WTC11 (cell line): ENCODE measurements at regions not wholly inside any gene's neighbourhood (a gene's known extent, or its start where the extent isn't known, plus 50 kb on each side); places are given as distances from the start of the nearest gene placed in this dataset.

Experiments
- ATAC-seq: fragments of 200-7000 bp; cut with Tn5 transposase; 2 replicates; pipeline ENCODE4 v1.10.0; 2021; ENCODE audit warnings: mild to moderate bottlenecking, moderate library complexity
- CTCF ChIA-PET: fragments of 300-600 bp; sonication (Branson Sonifier 250); formaldehyde crosslinking; loops from one replicate; lab custom pipeline; 2021; ENCODE audit warnings: antibody characterized with exemption; lab: Charles Lee
- POLR2A ChIA-PET: fragments of 350-600 bp; sonication (Branson Sonifier 250); formaldehyde crosslinking; loops from one replicate; lab custom pipeline; 2021; ENCODE audit warnings: antibody characterized with exemption; lab: Charles Lee
- DNase-seq: peaks from one replicate; pipeline ENCODE4 v3.0.0; 2021; ENCODE audit warnings: low spot score
- H3K27ac Mint-ChIP-seq: 2 replicates; pipeline ENCODE4 v1.8.0; 2021; ENCODE audit warnings: mixed read lengths
- H3K27me3 Mint-ChIP-seq: 2 replicates; pipeline ENCODE4 v1.8.0; 2021; ENCODE audit warnings: low read depth, mild to moderate bottlenecking, moderate library complexity, mixed read lengths
- H3K36me3 Mint-ChIP-seq: 2 replicates; pipeline ENCODE4 v1.8.0; 2021; ENCODE audit warnings: mixed read lengths
- H3K4me1 Mint-ChIP-seq: 2 replicates; pipeline ENCODE4 v1.8.0; 2022; ENCODE audit warnings: mixed read lengths
- H3K4me3 Mint-ChIP-seq: 2 replicates; pipeline ENCODE4 v1.8.0; 2021; ENCODE audit warnings: mild to moderate bottlenecking, moderate library complexity, mixed read lengths
- H3K9me3 Mint-ChIP-seq: 2 replicates; pipeline ENCODE4 v1.8.0; 2021; ENCODE audit warnings: mixed read lengths
- CREM ChIP-seq: sonication (generic); formaldehyde crosslinking; IDR thresholded peaks from 2 replicates; pipeline ENCODE4 v1.8.1; 2022; ENCODE audit warnings: mild to moderate bottlenecking, missing genetic modification reagents, moderate library complexity
- ELF4 ChIP-seq: sonication (generic); formaldehyde crosslinking; IDR thresholded peaks from 2 replicates; pipeline ENCODE4 v1.8.1; 2022; ENCODE audit warnings: low read depth, mild to moderate bottlenecking, moderate library complexity, missing genetic modification reagents
- ESRRA ChIP-seq: sonication (generic); formaldehyde crosslinking; IDR thresholded peaks from 2 replicates; pipeline ENCODE4 v1.8.1; 2022; ENCODE audit warnings: mild to moderate bottlenecking, missing genetic modification reagents, borderline replicate concordance
- ETV6 ChIP-seq: sonication (generic); formaldehyde crosslinking; IDR thresholded peaks from 2 replicates; pipeline ENCODE4 v1.8.1; 2022; ENCODE audit warnings: mild to moderate bottlenecking, missing genetic modification reagents
- FOXP1 ChIP-seq: sonication (generic); formaldehyde crosslinking; IDR thresholded peaks from 2 replicates; pipeline ENCODE4 v1.8.0; 2022; ENCODE audit warnings: missing genetic modification reagents, mild to moderate bottlenecking, moderate library complexity, borderline replicate concordance
- JAZF1 ChIP-seq: fragments of 250-450 bp; sonication (Bioruptor Pico); IDR thresholded peaks from 2 replicates; pipeline ENCODE4 v1.9.0; 2021; ENCODE audit warnings: moderate library complexity, mild to moderate bottlenecking, inconsistent platforms
- MYBL2 ChIP-seq: sonication (generic); formaldehyde crosslinking; IDR thresholded peaks from 2 replicates; pipeline ENCODE4 v1.8.1; 2023; ENCODE audit warnings: mild to moderate bottlenecking, moderate library complexity, missing genetic modification reagents
- RELA ChIP-seq: sonication (generic); formaldehyde crosslinking; IDR thresholded peaks from 2 replicates; pipeline ENCODE4 v1.8.1; 2022; ENCODE audit warnings: missing genetic modification reagents, mild to moderate bottlenecking, borderline replicate concordance
- SMAD3 ChIP-seq: sonication (generic); formaldehyde crosslinking; IDR thresholded peaks from 2 replicates; pipeline ENCODE4 v1.8.0; 2022; ENCODE audit warnings: missing genetic modification reagents, mild to moderate bottlenecking, borderline replicate concordance
- SP1 ChIP-seq: sonication (generic); formaldehyde crosslinking; conservative IDR thresholded peaks from 2 replicates; pipeline ENCODE4 v1.8.1; 2022; ENCODE audit warnings: missing genetic modification reagents
- TCF7 ChIP-seq: sonication (generic); formaldehyde crosslinking; IDR thresholded peaks from 2 replicates; pipeline ENCODE4 v1.8.0; 2022; ENCODE audit warnings: mild to moderate bottlenecking, low read depth, missing genetic modification reagents, moderate library complexity
- TEAD1 ChIP-seq: sonication (generic); formaldehyde crosslinking; IDR thresholded peaks from 2 replicates; pipeline ENCODE4 v1.8.0; 2022; ENCODE audit warnings: mild to moderate bottlenecking, missing genetic modification reagents
- TEAD4 ChIP-seq: sonication (generic); formaldehyde crosslinking; IDR thresholded peaks from 2 replicates; pipeline ENCODE4 v1.8.0; 2022; ENCODE audit warnings: mild to moderate bottlenecking, missing genetic modification reagents
- ZBTB21 ChIP-seq: sonication (generic); formaldehyde crosslinking; IDR thresholded peaks from 2 replicates; pipeline ENCODE4 v1.8.1; 2023; ENCODE audit warnings: mild to moderate bottlenecking, missing genetic modification reagents, borderline replicate concordance
- ZNF232 ChIP-seq: sonication (generic); formaldehyde crosslinking; IDR thresholded peaks from 2 replicates; pipeline ENCODE4 v1.8.0; 2022; ENCODE audit warnings: mild to moderate bottlenecking, missing genetic modification reagents
- TF ChIP-seq, protein P1 (sequence below): sonication (generic); formaldehyde crosslinking; IDR thresholded peaks from 2 replicates; pipeline ENCODE4 v1.8.0; 2023; ENCODE audit warnings: missing genetic modification reagents
- TF ChIP-seq, protein P2 (sequence below): fragments of 250-450 bp; sonication (Bioruptor Pico); conservative IDR thresholded peaks from 2 replicates; pipeline ENCODE4 v1.9.0; 2021; ENCODE audit warnings: mild to moderate bottlenecking
- TF ChIP-seq, protein P3 (sequence below): sonication (generic); formaldehyde crosslinking; IDR thresholded peaks from 2 replicates; pipeline ENCODE4 v1.8.0; 2022; ENCODE audit warnings: mild to moderate bottlenecking, missing genetic modification reagents
- TF ChIP-seq, protein P4 (sequence below): fragments of 250-450 bp; sonication (Bioruptor Pico); IDR thresholded peaks from 2 replicates; pipeline ENCODE4 v1.9.0; 2021; ENCODE audit warnings: moderate library complexity, mild to moderate bottlenecking, inconsistent platforms, borderline replicate concordance
- TF ChIP-seq, protein P5 (sequence below): sonication (generic); formaldehyde crosslinking; IDR thresholded peaks from 2 replicates; pipeline ENCODE4 v1.8.1; 2023; ENCODE audit warnings: mild to moderate bottlenecking, missing genetic modification reagents
- TF ChIP-seq, protein P6 (sequence below): sonication (generic); formaldehyde crosslinking; IDR thresholded peaks from 2 replicates; pipeline ENCODE4 v1.8.1; 2022; ENCODE audit warnings: low read depth, missing genetic modification reagents, borderline replicate concordance
- TF ChIP-seq, protein P7 (sequence below): sonication (generic); formaldehyde crosslinking; IDR thresholded peaks from 2 replicates; pipeline ENCODE4 v1.8.0; 2023; ENCODE audit warnings: mild to moderate bottlenecking, missing genetic modification reagents

GRCh38 chr5:72697622-72698021 is 118.8 kb upstream of the TNPO1 start:
- ChIA-PET CTCF (no interaction called here), POLR2A (no interaction called here)
- peaks cover 4% of the 10 kb centered on the region; the same call in 1 of the 2 replicates for H3K4me1 Mint-ChIP-seq
- no peaks in the 10 kb centered on the region for H3K27me3 Mint-ChIP-seq
- H3K4me3 Mint-ChIP-seq, result no peak overlapping the region
- peaks cover 10% of the 10 kb centered on the region for H3K9me3 Mint-ChIP-seq
- no peaks in the 10 kb centered on the region for H3K36me3 Mint-ChIP-seq
- ATAC-seq (no peak), DNase-seq (no peak)
- no peak overlapping the region for H3K27ac Mint-ChIP-seq
- TF ChIP-seq, protein P1, sequence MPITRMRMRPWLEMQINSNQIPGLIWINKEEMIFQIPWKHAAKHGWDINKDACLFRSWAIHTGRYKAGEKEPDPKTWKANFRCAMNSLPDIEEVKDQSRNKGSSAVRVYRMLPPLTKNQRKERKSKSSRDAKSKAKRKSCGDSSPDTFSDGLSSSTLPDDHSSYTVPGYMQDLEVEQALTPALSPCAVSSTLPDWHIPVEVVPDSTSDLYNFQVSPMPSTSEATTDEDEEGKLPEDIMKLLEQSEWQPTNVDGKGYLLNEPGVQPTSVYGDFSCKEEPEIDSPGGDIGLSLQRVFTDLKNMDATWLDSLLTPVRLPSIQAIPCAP (CRISPR knock-in tag), result no peak
- TF ChIP-seq FOXP1 (no peak), ETV6 (CRISPR knock-in tag) (no peak), RELA (CRISPR knock-in tag) (no peak), JAZF1 (CRISPR knock-in tag) (no peak), SMAD3 (CRISPR knock-in tag) (no peak), TEAD4 (CRISPR knock-in tag) (no peak), TCF7 (CRISPR knock-in tag) (no peak), ELF4 (CRISPR knock-in tag) (no peak), CREM (CRISPR knock-in tag) (no peak), ZBTB21 (no peak), ESRRA (CRISPR knock-in tag) (no peak), MYBL2 (CRISPR knock-in tag) (no peak)
- TF ChIP-seq, protein P2, sequence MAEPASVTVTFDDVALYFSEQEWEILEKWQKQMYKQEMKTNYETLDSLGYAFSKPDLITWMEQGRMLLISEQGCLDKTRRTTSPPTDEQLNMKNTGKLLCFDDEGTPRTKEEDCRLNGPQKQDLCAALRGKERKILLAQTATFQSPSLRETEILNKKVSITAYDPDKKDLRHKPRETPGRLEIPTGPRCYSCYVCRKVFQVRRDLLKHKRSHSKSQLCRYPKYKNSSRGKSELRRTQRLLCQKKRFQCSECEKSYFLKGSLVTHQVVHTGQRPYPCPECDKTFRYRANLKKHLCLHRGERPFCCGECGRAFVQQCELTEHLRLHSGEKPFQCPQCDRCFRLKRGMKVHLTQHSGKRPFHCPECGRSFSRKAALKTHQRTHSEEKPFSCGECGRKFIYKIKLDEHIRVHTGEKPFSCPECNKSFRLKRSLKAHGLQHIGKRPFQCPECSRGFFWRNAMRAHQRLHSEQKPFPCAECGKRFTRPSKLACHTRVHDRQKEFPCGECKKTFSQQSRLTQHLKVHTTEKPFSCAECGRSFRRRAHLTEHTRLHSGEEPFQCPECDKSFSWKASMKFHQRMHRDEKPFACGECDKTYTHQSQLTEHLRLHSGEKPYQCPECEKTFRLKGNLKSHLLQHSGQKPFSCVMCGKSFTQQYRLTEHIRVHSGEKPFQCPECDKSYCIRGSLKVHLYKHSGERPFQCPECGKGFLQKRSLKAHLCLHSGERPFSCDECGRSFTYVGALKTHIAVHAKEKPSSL (CRISPR knock-in tag), result no peak
- TF ChIP-seq, protein P3, sequence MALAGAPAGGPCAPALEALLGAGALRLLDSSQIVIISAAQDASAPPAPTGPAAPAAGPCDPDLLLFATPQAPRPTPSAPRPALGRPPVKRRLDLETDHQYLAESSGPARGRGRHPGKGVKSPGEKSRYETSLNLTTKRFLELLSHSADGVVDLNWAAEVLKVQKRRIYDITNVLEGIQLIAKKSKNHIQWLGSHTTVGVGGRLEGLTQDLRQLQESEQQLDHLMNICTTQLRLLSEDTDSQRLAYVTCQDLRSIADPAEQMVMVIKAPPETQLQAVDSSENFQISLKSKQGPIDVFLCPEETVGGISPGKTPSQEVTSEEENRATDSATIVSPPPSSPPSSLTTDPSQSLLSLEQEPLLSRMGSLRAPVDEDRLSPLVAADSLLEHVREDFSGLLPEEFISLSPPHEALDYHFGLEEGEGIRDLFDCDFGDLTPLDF (CRISPR knock-in tag), result no peak
- TF ChIP-seq, protein P4, sequence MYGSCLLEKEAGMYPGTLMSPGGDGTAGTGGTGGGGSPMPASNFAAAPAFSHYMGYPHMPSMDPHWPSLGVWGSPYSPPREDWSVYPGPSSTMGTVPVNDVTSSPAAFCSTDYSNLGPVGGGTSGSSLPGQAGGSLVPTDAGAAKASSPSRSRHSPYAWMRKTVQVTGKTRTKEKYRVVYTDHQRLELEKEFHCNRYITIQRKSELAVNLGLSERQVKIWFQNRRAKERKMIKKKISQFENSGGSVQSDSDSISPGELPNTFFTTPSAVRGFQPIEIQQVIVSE, result no peak
- TF ChIP-seq, protein P5, sequence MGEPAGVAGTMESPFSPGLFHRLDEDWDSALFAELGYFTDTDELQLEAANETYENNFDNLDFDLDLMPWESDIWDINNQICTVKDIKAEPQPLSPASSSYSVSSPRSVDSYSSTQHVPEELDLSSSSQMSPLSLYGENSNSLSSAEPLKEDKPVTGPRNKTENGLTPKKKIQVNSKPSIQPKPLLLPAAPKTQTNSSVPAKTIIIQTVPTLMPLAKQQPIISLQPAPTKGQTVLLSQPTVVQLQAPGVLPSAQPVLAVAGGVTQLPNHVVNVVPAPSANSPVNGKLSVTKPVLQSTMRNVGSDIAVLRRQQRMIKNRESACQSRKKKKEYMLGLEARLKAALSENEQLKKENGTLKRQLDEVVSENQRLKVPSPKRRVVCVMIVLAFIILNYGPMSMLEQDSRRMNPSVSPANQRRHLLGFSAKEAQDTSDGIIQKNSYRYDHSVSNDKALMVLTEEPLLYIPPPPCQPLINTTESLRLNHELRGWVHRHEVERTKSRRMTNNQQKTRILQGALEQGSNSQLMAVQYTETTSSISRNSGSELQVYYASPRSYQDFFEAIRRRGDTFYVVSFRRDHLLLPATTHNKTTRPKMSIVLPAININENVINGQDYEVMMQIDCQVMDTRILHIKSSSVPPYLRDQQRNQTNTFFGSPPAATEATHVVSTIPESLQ, result no peak
- TF ChIP-seq, protein P6, sequence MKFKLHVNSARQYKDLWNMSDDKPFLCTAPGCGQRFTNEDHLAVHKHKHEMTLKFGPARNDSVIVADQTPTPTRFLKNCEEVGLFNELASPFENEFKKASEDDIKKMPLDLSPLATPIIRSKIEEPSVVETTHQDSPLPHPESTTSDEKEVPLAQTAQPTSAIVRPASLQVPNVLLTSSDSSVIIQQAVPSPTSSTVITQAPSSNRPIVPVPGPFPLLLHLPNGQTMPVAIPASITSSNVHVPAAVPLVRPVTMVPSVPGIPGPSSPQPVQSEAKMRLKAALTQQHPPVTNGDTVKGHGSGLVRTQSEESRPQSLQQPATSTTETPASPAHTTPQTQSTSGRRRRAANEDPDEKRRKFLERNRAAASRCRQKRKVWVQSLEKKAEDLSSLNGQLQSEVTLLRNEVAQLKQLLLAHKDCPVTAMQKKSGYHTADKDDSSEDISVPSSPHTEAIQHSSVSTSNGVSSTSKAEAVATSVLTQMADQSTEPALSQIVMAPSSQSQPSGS (CRISPR knock-in tag), result no peak

- Mint-ChIP-seq H3K4me3 (no peak overlapping the region), H3K27me3 (no peaks in the 10 kb centered on the region), H3K9me3 (no peaks in the 10 kb centered on the region), H3K4me1 (no peaks in the 10 kb centered on the region), H3K36me3 (no peaks in the 10 kb centered on the region), H3K27ac (no peak overlapping the region)
- ChIA-PET POLR2A (no interaction called here), CTCF (no interaction called here)
- TF ChIP-seq, protein P7, sequence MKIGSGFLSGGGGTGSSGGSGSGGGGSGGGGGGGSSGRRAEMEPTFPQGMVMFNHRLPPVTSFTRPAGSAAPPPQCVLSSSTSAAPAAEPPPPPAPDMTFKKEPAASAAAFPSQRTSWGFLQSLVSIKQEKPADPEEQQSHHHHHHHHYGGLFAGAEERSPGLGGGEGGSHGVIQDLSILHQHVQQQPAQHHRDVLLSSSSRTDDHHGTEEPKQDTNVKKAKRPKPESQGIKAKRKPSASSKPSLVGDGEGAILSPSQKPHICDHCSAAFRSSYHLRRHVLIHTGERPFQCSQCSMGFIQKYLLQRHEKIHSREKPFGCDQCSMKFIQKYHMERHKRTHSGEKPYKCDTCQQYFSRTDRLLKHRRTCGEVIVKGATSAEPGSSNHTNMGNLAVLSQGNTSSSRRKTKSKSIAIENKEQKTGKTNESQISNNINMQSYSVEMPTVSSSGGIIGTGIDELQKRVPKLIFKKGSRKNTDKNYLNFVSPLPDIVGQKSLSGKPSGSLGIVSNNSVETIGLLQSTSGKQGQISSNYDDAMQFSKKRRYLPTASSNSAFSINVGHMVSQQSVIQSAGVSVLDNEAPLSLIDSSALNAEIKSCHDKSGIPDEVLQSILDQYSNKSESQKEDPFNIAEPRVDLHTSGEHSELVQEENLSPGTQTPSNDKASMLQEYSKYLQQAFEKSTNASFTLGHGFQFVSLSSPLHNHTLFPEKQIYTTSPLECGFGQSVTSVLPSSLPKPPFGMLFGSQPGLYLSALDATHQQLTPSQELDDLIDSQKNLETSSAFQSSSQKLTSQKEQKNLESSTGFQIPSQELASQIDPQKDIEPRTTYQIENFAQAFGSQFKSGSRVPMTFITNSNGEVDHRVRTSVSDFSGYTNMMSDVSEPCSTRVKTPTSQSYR, result no peak
- TF ChIP-seq SP1 (CRISPR knock-in tag), result no peak
- TF ChIP-seq, protein P5, result no peak
- TF ChIP-seq ZNF232, result no peak
- TF ChIP-seq TEAD1 (CRISPR knock-in tag), result no peak
- DNase-seq (no peak), ATAC-seq (no peak)
Measured at GRCh38 chr5:72695659-72696058, 120.8 kb upstream of the TNPO1 start.
